GM12891 (cell line): ENCODE measurements at regions not wholly inside any gene's neighbourhood (a gene's known extent, or its start where the extent isn't known, plus 50 kb on each side); places are given as distances from the start of the nearest gene placed in this dataset.
A peak's percentile ranks its signal among the peaks of the same experiment; 100 is the strongest.

ENCODE experiments used
- DNase-seq: peaks from one replicate; pipeline ENCODE4 v3.0.0; 2011; ENCODE audit warnings: low spot score; ENCODE audit not compliant: insufficient read length
- FAIRE-seq: peaks from 2 replicates; lab custom pipeline; 2011; peaks lifted over from hg19 to GRCh38; lab: Jason Lieb, UNC
- PAX5 ChIP-seq: IDR thresholded peaks from 2 replicates; pipeline ENCODE4 v1.6.1; 2011; ENCODE audit warnings: low read length, moderate library complexity, mild to moderate bottlenecking; ENCODE audit not compliant: insufficient read depth, severe bottlenecking
- POLR2A ChIP-seq: IDR thresholded peaks from 2 replicates; pipeline ENCODE4 v1.6.1; 2011; ENCODE audit warnings: low read depth, low read length, control low read depth
- POLR2AphosphoS5 ChIP-seq: IDR thresholded peaks from 2 replicates; pipeline ENCODE4 v1.6.1; 2011; ENCODE audit warnings: low read depth, low read length, control low read depth
- POU2F2 ChIP-seq: IDR thresholded peaks from 2 replicates; pipeline ENCODE4 v1.6.1; 2011; ENCODE audit warnings: low read depth, mild to moderate bottlenecking, control low read depth, low read length, moderate library complexity
- SPI1 ChIP-seq: IDR thresholded peaks from 2 replicates; pipeline ENCODE4 v1.6.1; 2011; ENCODE audit warnings: low read depth, low read length, control low read depth
- TAF1 ChIP-seq: IDR thresholded peaks from 2 replicates; pipeline ENCODE4 v1.6.1; 2011; ENCODE audit warnings: low read depth, low read length, control low read depth

DNA sequence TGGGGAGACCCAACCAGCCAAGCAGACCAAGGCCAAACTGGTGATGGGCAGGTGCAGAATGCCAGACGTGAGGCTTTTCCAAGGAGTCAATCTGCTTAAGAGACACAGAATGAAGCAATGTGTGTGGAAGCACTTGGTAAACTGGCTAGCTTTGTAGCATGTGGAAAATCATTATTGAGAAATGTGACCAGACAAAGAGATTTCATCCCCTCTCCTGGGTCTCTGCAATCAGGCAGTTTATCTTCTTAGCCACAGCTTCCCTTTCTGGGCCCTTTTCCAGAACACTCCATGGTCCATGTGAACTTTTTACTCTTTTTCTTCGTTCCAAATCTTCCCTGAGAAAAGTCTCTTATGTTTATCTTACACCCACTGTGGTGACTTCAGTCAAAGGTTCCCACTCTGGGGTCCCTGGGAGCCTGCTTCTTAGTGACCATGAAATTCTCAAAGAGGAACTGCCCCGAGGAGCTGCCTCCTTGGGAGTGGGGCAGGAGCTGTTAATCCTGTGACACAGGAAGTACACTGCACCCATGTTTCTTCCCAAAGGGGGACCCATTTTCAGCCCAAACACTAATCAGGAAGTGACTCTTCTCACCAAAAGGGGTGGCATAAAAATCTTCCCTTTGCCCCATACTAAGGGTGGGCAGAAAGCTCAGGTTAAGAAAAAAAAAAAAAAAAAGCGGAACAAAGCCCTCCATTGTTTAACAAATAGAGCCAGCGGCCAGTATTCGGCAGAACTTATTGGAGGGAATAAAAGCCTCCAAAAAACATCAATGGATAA lies 346.2 kb upstream of the ASIC2 start:
- TF ChIP-seq PAX5, result no peak
- no peak for TF ChIP-seq TAF1
- TF ChIP-seq POU2F2, result no peak
- TF ChIP-seq POLR2AphosphoS5, result no peak
- TF ChIP-seq SPI1, result no peak
- TF ChIP-seq POLR2A, result no peak
- FAIRE-seq, result no peak
- no peak for DNase-seq

DNA sequence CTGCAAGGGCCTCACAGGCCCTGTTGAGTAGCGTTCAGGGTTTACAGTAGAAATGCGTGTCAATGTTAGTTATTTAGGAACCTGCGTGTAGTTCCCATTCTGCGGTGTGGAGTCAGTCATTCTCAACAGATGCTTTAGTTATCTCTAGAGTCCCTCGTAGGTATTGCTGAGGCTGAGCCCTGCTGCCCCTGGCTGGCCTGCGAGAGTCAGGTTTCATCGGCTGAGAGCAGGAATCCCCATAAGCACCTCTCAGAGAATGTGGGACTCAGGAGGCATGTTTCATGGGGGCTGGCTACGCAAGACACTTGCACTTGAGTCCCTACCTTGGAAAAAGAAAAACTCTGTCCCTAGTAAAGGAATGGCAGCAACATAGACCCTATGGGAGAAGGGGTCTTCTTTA lies 347.5 kb upstream of the ASIC2 start:
- no peak for TF ChIP-seq PAX5
- TF ChIP-seq POLR2A, result no peak
- no peak for TF ChIP-seq TAF1
- TF ChIP-seq POLR2AphosphoS5, result no peak
- no peak for TF ChIP-seq POU2F2
- FAIRE-seq (no peak), DNase-seq (no peak)

GRCh38 chr17:33642002-33642401 lies 348.9 kb upstream of the ASIC2 start:
- peak; percentile 11 for DNase-seq
- no peak for FAIRE-seq

DNA sequence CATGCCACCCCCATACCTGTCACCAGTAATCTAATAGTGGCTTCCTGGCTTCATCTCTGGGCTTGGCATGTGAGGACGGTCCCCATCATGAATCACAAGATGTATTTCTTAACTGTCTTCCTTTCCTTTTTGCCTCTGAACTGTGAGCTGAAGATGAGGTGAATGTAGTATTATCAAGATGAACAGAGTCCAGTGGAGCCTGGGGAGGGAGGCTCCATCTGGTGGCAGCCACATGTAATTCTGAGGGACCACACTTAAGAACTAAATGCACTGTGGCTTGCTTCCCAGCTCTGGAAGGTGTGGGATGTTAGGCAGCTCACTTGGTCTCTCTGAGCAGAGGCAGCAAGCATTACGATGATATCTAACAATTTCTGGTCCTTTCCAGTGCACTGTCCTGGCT lies 354.9 kb upstream of the ASIC2 start:
- DNase-seq (no peak), FAIRE-seq (no peak)
- TF ChIP-seq POU2F2 (no peak), TAF1 (no peak), POLR2AphosphoS5 (no peak), SPI1 (no peak), PAX5 (no peak), POLR2A (no peak)

More at GRCh38 chr17:33642002-33642401, 348.9 kb upstream of the ASIC2 start:
- TF ChIP-seq POLR2A (no peak), POU2F2 (no peak), POLR2AphosphoS5 (no peak)

- TF ChIP-seq POLR2A (no peak), SPI1 (no peak), TAF1 (no peak), POU2F2 (no peak), POLR2AphosphoS5 (no peak), PAX5 (no peak)
These were observed 357.2 kb upstream of the ASIC2 start for GRCh38 chr17:33650304-33650703.

GRCh38 chr17:33651686-33652085 lies 358.6 kb upstream of the ASIC2 start:
- DNase-seq, result no peak
- FAIRE-seq, result no peak
- TF ChIP-seq POU2F2 (no peak), TAF1 (no peak), POLR2AphosphoS5 (no peak), PAX5 (no peak), SPI1 (no peak), POLR2A (no peak)

More at GRCh38 chr17:33650304-33650703, 357.2 kb upstream of the ASIC2 start:
- no peak for DNase-seq
- no peak for FAIRE-seq

- TF ChIP-seq POU2F2 (no peak), POLR2AphosphoS5 (no peak), POLR2A (no peak), TAF1 (no peak), SPI1 (no peak), PAX5 (no peak)
- DNase-seq, result no peak
- no peak for FAIRE-seq
These were observed 359.8 kb upstream of the ASIC2 start for GRCh38 chr17:33652731-33653398.

DNA sequence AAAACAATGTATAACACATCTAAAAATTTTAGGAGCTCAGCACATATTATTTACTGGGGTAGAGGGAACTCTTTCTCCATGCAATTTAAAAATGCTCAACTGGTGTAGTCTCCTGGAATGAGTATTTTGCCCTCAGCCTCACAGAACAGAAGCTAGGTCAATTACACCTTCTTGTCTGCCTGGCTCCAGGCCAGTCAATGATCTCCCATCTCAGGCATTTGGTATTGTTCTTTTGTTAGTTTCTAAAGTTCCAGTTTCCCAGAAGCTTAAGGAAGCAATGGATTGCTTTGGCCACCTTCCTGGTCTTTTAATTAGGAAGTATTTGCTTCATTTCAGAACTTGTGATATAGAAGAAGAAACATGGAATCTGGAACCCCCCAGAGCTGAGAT lies 360.3 kb upstream of the ASIC2 start:
- FAIRE-seq (no peak), DNase-seq (no peak)
- TF ChIP-seq POU2F2 (no peak), POLR2A (no peak), POLR2AphosphoS5 (no peak), TAF1 (no peak), SPI1 (no peak), PAX5 (no peak)

DNA sequence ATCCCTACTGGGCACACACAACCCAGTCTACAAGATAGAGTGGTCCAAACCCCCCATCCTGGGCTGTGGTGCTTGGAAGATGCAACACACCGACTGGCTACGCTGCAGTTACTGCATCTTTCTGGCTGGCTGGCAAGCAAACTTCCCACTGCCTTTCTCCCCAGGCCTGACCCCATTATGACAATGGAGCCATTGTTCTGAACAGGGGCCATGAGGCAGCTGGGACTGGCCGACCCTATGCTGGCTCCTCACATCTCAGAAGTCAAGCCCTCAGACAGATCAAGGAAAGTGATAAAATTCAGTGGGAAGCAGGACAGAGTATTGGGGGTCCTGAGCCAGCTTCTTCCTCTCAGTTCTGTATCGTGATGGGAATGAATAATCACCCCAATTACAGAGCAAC lies 364.1 kb upstream of the ASIC2 start:
- FAIRE-seq, result no peak

More for the DNA sequence above, 364.1 kb upstream of the ASIC2 start:
- TF ChIP-seq POU2F2 (no peak), PAX5 (no peak), POLR2AphosphoS5 (no peak), TAF1 (no peak), SPI1 (no peak), POLR2A (no peak)
- DNase-seq, result no peak
